AG09309 (cell line): ENCODE measurements at regions not wholly inside any gene's neighbourhood (a gene's known extent, or its start where the extent isn't known, plus 50 kb on each side); places are given as distances from the start of the nearest gene placed in this dataset.

Experiments used
- DNase-seq: peaks from one replicate; pipeline ENCODE4 v3.0.0-alpha.2; 2010; ENCODE audit warnings: low read depth
- H3K4me3 ChIP-seq: 2 replicates; pipeline ENCODE4 v1.5.1; 2011; ENCODE audit warnings: mild to moderate bottlenecking, low read depth, low read length, moderate library complexity; ENCODE audit not compliant: control insufficient read depth
- CTCF ChIP-seq: IDR thresholded peaks from 2 replicates; pipeline ENCODE4 v1.5.1; 2011; ENCODE audit warnings: mild to moderate bottlenecking, low read depth, low read length, inconsistent platforms; ENCODE audit not compliant: insufficient read depth, control insufficient read depth; ENCODE audit errors: missing control alignments

- TF ChIP-seq CTCF: no peak
- no peak overlapping the region for H3K4me3 ChIP-seq
- no peak for DNase-seq
These were observed 139.1 kb upstream of the SPTLC3 start for GRCh38 chr20:12869669-12870068.

- H3K4me3 ChIP-seq: no peak overlapping the region
- DNase-seq: no peak
- no peak for TF ChIP-seq CTCF
These were observed 138.2 kb upstream of the SPTLC3 start for GRCh38 chr20:12870588-12870987.

- DNase-seq: no peak
These were observed 133.8 kb upstream of the SPTLC3 start for GRCh38 chr20:12874933-12875332.

GRCh38 chr20:12875510-12875909, 133.3 kb upstream of the SPTLC3 start:
- H3K4me3 ChIP-seq: no peak overlapping the region
- no peak for TF ChIP-seq CTCF
- no peak for DNase-seq

More at GRCh38 chr20:12874933-12875332, 133.8 kb upstream of the SPTLC3 start:
- H3K4me3 ChIP-seq: no peak overlapping the region
- TF ChIP-seq CTCF: no peak

- H3K4me3 ChIP-seq: no peak overlapping the region
- TF ChIP-seq CTCF: no peak
- DNase-seq: peak; percentile 29
These were observed 125.8 kb upstream of the SPTLC3 start for GRCh38 chr20:12882832-12883506.

- TF ChIP-seq CTCF: no peak
- DNase-seq: no peak
- H3K4me3 ChIP-seq: no peak overlapping the region
These were observed 125.3 kb upstream of the SPTLC3 start for GRCh38 chr20:12883507-12883885.
